Heart left ventricle (tissue), 16 donors: ENCODE measurements at regions not wholly inside any gene's neighbourhood (a gene's known extent, or its start where the extent isn't known, plus 50 kb on each side); places are given as distances from the start of the nearest gene placed in this dataset.

Experiments
- ATAC-seq, 4 donors: fragments of 200-7000 bp; cut with Tn5 transposase; one replicate each; pipeline ENCODE4 v1.9.1; 2020 to 2022; ENCODE audit warnings: moderate library complexity in 4 of 4, mild to moderate bottlenecking in 3 of 4, moderate number of reproducible peaks in 1 of 4
- DNase-seq, 5 donors: peaks; one replicate each; pipeline ENCODE4 v3.0.0-alpha.2; 2020
- H3K27ac ChIP-seq, 12 donors: fragments of 200-600 bp; sonication (generic) in 4 of 12; one replicate each; pipeline versions ENCODE4 v1.5.0 to v1.8.0; 2016 to 2022; ENCODE audit warnings: mild to moderate bottlenecking in 2 of 12
- H3K27me3 ChIP-seq, 9 donors: fragments of 200-600 bp; sonication (generic) in 2 of 9; one replicate each; pipeline versions ENCODE4 v1.5.1 to v1.8.0; 2016 to 2022; ENCODE audit warnings: mild to moderate bottlenecking in 3 of 9
- H3K36me3 ChIP-seq, 9 donors: fragments of 200-600 bp; sonication (generic) in 2 of 9; one replicate each; pipeline versions ENCODE4 v1.5.0 to v1.8.0; 2018 to 2022; ENCODE audit warnings: mild to moderate bottlenecking in 2 of 9
- H3K4me1 ChIP-seq, 12 donors: fragments of 200-600 bp; sonication (generic) in 4 of 12; one replicate each; pipeline versions ENCODE4 v1.5.0 to v1.8.0; 2016 to 2022; ENCODE audit warnings: mild to moderate bottlenecking in 3 of 12
- H3K4me3 ChIP-seq, 12 donors: fragments of 200-600 bp; sonication (generic) in 4 of 12; one replicate each; pipeline versions ENCODE4 v1.5.0 to v1.8.0; 2017 to 2022; ENCODE audit warnings: mild to moderate bottlenecking in 9 of 12, moderate library complexity in 4 of 12
- H3K9me3 ChIP-seq, 12 donors: fragments of 200-600 bp; sonication (generic) in 4 of 12; one replicate each; pipeline versions ENCODE4 v1.5.0 to v1.8.0; 2016 to 2022; ENCODE audit warnings: mild to moderate bottlenecking in 1 of 12
- CTCF ChIP-seq, 12 donors: fragments of 200-600 bp; sonication (generic) in 4 of 12; IDR thresholded peaks; one replicate each; pipeline versions ENCODE4 v1.5.0 to v1.8.0; 2018 to 2022; ENCODE audit warnings: antibody characterized with exemption in 12 of 12, mild to moderate bottlenecking in 5 of 12
- POLR2A ChIP-seq, 2 donors: fragments of 450-650 bp; IDR thresholded peaks; one replicate each; pipeline ENCODE4 v1.6.1; 2017; ENCODE audit warnings: antibody characterized with exemption in 2 of 2, mild to moderate bottlenecking in 2 of 2, moderate library complexity in 2 of 2
- WGBS, 4 donors: extraction: QIAGEN DNeasy Blood & Tissue Kit in 2 of 4; methylation state at CpG; one replicate each; pipeline versions ENCODE4 v1.1.5 to v1.1.7; 2013 to 2018; 5-methylcytosine and 5-hydroxymethylcytosine counted together
- intact Hi-C, 10 donors: fragments of 100-400 bp; cut with DNase I; formaldehyde crosslinking; loops; one replicate each; pipeline versions ENCODE4 v1.11.1 to v1.14.2; 2022
- donor health status: ischemic (EF 13 %, LVEDD 7.1; RV severe dilation, severe dysfunction).
- donor health status: healthy with polysubstance abuse.
- donor health status: DM: no; HTN: yes; CAD: no.
- donor health status: DM: no; HTN: no; CAD: no.
- donor health status: ischemic (EF 25% LVEDD 6.9; RV normal size, moderate dysfunction).
- donor health status: ischemic (EF 25% LVEDD 5.7; RV mildly dilated, moderate dysfunction).
- donor health status: healthy.
- donor health status: DM: yes; HTN: yes; CAD: no.
- donor health status: ischemic (EF 35%, LVEDD 5.7; RV mildly dilated, moderate dysfunction).
- donor health status: nonischemic (EF 11% LVEDD 7.7; RV severe dilation, severe dysfunction).
- donor health status: DM: yes; HTN: yes; CAD: no.
- donor health status: PGD.
- donor health status: ischemic (EF 29% LVEDD 5.4; RV normal size, mild dysfunction).
- donor health status: nonischemic (EF 23%, LVEDD 6.1; RV moderate dilation, normal function).

GRCh38 chr15:26145796-26146195, 282.7 kb upstream of the ATP10A start:
- no peak for ATAC-seq
- no peak for TF ChIP-seq CTCF (IDR thresholded peaks at IDR 0.05)
- TF ChIP-seq POLR2A (IDR thresholded peaks at IDR 0.05) = no peak
- no peaks in the 10 kb centered on the region for H3K36me3 ChIP-seq
- no peaks in the 10 kb centered on the region for H3K9me3 ChIP-seq
- H3K27me3 ChIP-seq = peaks cover 0 to 7% (median 0%) of the 10 kb centered on the region in 9 donors
- WGBS, 4 donors = 72 to 85% (median 80%) methylated on average over 2 of the region's 2 CpGs
- no peak for DNase-seq
- no peak overlapping the region for H3K4me3 ChIP-seq
- intact Hi-C loops = no loop called here
- no peaks in the 10 kb centered on the region for H3K4me1 ChIP-seq
- H3K27ac ChIP-seq = no peak overlapping the region

GRCh38 chr15:26144836-26145235, 281.7 kb upstream of the ATP10A start:
- no peak for ATAC-seq
- 69 to 74% (median 69%) methylated on average over 4 of the region's 4 CpGs for WGBS, 4 donors

GRCh38 chr15:26143221-26143620, 280.1 kb upstream of the ATP10A start:
- no peaks in the 10 kb centered on the region for H3K9me3 ChIP-seq
- intact Hi-C loops = no loop called here
- no peak overlapping the region for H3K4me3 ChIP-seq
- 85 to 95% (median 92%) methylated on average over 1 of the region's 1 CpG for WGBS, 4 donors
- H3K27me3 ChIP-seq = peaks cover 0 to 5% (median 0%) of the 10 kb centered on the region in 9 donors
- TF ChIP-seq POLR2A (IDR thresholded peaks at IDR 0.05) (no peak), CTCF (IDR thresholded peaks at IDR 0.05) (no peak)
- no peaks in the 10 kb centered on the region for H3K4me1 ChIP-seq
- no peak overlapping the region for H3K27ac ChIP-seq
- ATAC-seq (no peak), DNase-seq (no peak)
- H3K36me3 ChIP-seq = no peaks in the 10 kb centered on the region

More at GRCh38 chr15:26144836-26145235, 281.7 kb upstream of the ATP10A start:
- Histone ChIP-seq H3K36me3 (no peaks in the 10 kb centered on the region), H3K9me3 (no peaks in the 10 kb centered on the region), H3K4me3 (no peak overlapping the region), H3K4me1 (no peaks in the 10 kb centered on the region), H3K27me3 (peaks cover 0 to 7% (median 0%) of the 10 kb centered on the region in 9 donors), H3K27ac (no peak overlapping the region)
- intact Hi-C loops = no loop called here
- no peak for TF ChIP-seq POLR2A (IDR thresholded peaks at IDR 0.05)
- TF ChIP-seq CTCF (IDR thresholded peaks at IDR 0.05) = no peak
- DNase-seq = no peak

- H3K36me3 ChIP-seq = no peaks in the 10 kb centered on the region
- H3K27me3 ChIP-seq = peaks cover 0 to 10% (median 0%) of the 10 kb centered on the region in 9 donors
- no peak overlapping the region for H3K4me3 ChIP-seq
- intact Hi-C loops = no loop called here
- 71 to 84% (median 80%) methylated on average over 11 of the region's 11 CpGs for WGBS, 4 donors
- DNase-seq (no peak), ATAC-seq (no peak)
- TF ChIP-seq CTCF (IDR thresholded peaks at IDR 0.05) = no peak
- no peak for TF ChIP-seq POLR2A (IDR thresholded peaks at IDR 0.05)
- no peaks in the 10 kb centered on the region for H3K4me1 ChIP-seq
- no peaks in the 10 kb centered on the region for H3K9me3 ChIP-seq
- H3K27ac ChIP-seq = no peak overlapping the region
These were observed 271.7 kb upstream of the ATP10A start for GRCh38 chr15:26134812-26135211.
